DOHH2 (cell line): ENCODE measurements at regions not wholly inside any gene's neighbourhood (a gene's known extent, or its start where the extent isn't known, plus 50 kb on each side); places are given as distances from the start of the nearest gene placed in this dataset.

Experiments
- H3F3A ChIP-seq: fragments of 200-600 bp; sonication (generic), shearing (Covaris generic); 2 replicates; pipeline ENCODE4 v1.6.0; 2016; ENCODE audit warnings: antibody characterized with exemption, mild to moderate bottlenecking; ENCODE audit not compliant: control insufficient read depth, insufficient read depth
- H3K27ac ChIP-seq: fragments of 200-600 bp; sonication (generic); 2 replicates; pipeline ENCODE4 v1.5.1; 2014; ENCODE audit warnings: low read depth, mild to moderate bottlenecking, low read length, moderate library complexity
- H3K27me3 ChIP-seq: fragments of 200-600 bp; sonication (generic); 2 replicates; pipeline ENCODE4 v1.6.1; 2014; ENCODE audit warnings: mild to moderate bottlenecking, low read length, mixed read lengths; ENCODE audit not compliant: control insufficient read depth
- H3K36me3 ChIP-seq: fragments of 200-600 bp; sonication (generic); 2 replicates; pipeline ENCODE4 v1.6.1; 2014; ENCODE audit warnings: mild to moderate bottlenecking, low read length, moderate library complexity, mixed read lengths; ENCODE audit not compliant: control insufficient read depth
- H3K4me1 ChIP-seq: fragments of 200-600 bp; sonication (generic); 2 replicates; pipeline ENCODE4 v1.6.1; 2014; ENCODE audit warnings: mild to moderate bottlenecking, low read length, mixed read lengths; ENCODE audit not compliant: control insufficient read depth
- H3K4me2 ChIP-seq: fragments of 200-600 bp; sonication (generic); 2 replicates; pipeline ENCODE4 v1.6.0; 2014; ENCODE audit warnings: mild to moderate bottlenecking, low read length, moderate library complexity
- H3K4me3 ChIP-seq: fragments of 200-600 bp; sonication (generic); 2 replicates; pipeline ENCODE4 v1.5.1; 2014; ENCODE audit warnings: mild to moderate bottlenecking, low read length, mixed read lengths
- H3K79me2 ChIP-seq: fragments of 200-600 bp; sonication (generic); 2 replicates; pipeline ENCODE4 v1.6.1; 2014; ENCODE audit warnings: mild to moderate bottlenecking, low read length, mixed read lengths; ENCODE audit not compliant: control insufficient read depth
- H3K9me2 ChIP-seq: fragments of 200-600 bp; sonication (generic); replicated peaks from 2 replicates; pipeline ENCODE4 v1.6.1; 2014; ENCODE audit warnings: mild to moderate bottlenecking, low read length, mixed read lengths; ENCODE audit not compliant: control insufficient read depth
- H3K9me3 ChIP-seq: fragments of 200-600 bp; sonication (generic); 2 replicates; pipeline ENCODE4 v1.6.1; 2014; ENCODE audit warnings: antibody characterized with exemption, low read length, mixed read lengths; ENCODE audit not compliant: control insufficient read depth, insufficient read depth
- H4K20me1 ChIP-seq: fragments of 200-600 bp; sonication (generic); 2 replicates; pipeline ENCODE4 v1.6.0; 2014; ENCODE audit warnings: low read depth, mild to moderate bottlenecking, antibody characterized with exemption, low read length, moderate library complexity; ENCODE audit not compliant: control insufficient read depth, insufficient read depth
- CTCF ChIP-seq: fragments of 200-600 bp; sonication (generic); IDR thresholded peaks from one replicate; pipeline ENCODE4 v1.5.1; 2014; ENCODE audit warnings: antibody characterized with exemption, mild to moderate bottlenecking, low read depth, low read length; ENCODE audit not compliant: poor library complexity, severe bottlenecking
- EZH2phosphoT487 ChIP-seq: fragments of 200-600 bp; sonication (generic); IDR thresholded peaks from 2 replicates; pipeline ENCODE4 v1.6.1; 2017; ENCODE audit warnings: borderline replicate concordance, mild to moderate bottlenecking, antibody characterized with exemption, low read length, moderate library complexity, mixed read lengths

DNA sequence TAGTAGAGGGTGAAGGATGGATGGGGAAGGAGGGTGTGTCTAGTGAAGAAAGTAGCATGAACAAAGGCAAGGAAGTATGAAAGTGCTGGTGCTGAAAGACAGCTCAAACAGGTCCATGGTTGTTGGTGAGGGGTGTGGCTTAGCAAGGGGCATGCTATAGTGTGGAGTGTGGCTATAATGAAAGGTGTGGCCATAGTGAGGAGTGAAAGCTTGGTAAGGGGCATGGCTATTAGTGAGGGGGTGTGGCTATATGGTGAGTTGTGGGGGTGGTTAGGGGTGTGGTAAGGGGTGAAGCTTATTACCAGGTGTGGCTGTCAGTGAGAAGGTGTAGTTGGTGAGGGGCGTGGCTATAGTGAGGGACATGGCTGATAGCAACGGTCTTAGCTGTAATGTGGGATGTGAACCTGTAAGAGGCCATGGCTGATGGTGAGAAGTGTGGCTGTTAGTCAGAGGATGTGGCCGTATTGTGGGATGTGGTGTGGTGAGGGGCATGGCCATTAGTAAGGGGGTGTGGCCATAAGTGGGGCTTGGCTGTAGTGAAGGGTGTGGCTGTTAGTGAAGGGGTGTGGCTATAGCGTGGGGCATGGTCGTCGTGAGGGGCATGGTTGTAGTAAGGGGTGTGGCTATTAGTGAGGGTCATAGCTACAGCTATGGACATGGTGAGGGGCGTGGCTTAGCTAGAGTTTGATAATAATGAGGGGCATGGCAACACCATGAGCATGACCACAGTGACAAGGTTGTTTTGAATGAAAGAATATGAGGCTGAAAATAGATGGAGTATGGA lies 549.6 kb downstream of the FBXO15 start:
- H3K9me3 ChIP-seq = no peaks in the 10 kb centered on the region
- no peaks in the 10 kb centered on the region for H3K4me1 ChIP-seq
- no peaks in the 10 kb centered on the region for H3K27me3 ChIP-seq

GRCh38 chr18:73594749-73595148 lies 552.9 kb downstream of the FBXO15 start:
- Histone ChIP-seq H4K20me1 (no peaks in the 10 kb centered on the region), H3K36me3 (no peaks in the 10 kb centered on the region), H3K4me2 (no peak overlapping the region), H3K4me1 (no peaks in the 10 kb centered on the region), H3F3A (no peaks in the 10 kb centered on the region), H3K27me3 (no peaks in the 10 kb centered on the region), H3K9me2 (no peaks in the 10 kb centered on the region), H3K79me2 (no peaks in the 10 kb centered on the region), H3K4me3 (no peak overlapping the region), H3K27ac (no peak overlapping the region), H3K9me3 (no peaks in the 10 kb centered on the region)
- TF ChIP-seq CTCF = no peak
- TF ChIP-seq EZH2phosphoT487 = no peak

More for the DNA sequence above, 549.6 kb downstream of the FBXO15 start:
- H4K20me1 ChIP-seq = no peaks in the 10 kb centered on the region
- H3K79me2 ChIP-seq = no peaks in the 10 kb centered on the region
- H3K4me3 ChIP-seq = no peak overlapping the region
- no peak for TF ChIP-seq CTCF
- TF ChIP-seq EZH2phosphoT487 = no peak
- no peaks in the 10 kb centered on the region for H3K36me3 ChIP-seq
- H3F3A ChIP-seq = no peaks in the 10 kb centered on the region
- H3K9me2 ChIP-seq = no peaks in the 10 kb centered on the region
- no peak overlapping the region for H3K4me2 ChIP-seq
- no peak overlapping the region for H3K27ac ChIP-seq

DNA sequence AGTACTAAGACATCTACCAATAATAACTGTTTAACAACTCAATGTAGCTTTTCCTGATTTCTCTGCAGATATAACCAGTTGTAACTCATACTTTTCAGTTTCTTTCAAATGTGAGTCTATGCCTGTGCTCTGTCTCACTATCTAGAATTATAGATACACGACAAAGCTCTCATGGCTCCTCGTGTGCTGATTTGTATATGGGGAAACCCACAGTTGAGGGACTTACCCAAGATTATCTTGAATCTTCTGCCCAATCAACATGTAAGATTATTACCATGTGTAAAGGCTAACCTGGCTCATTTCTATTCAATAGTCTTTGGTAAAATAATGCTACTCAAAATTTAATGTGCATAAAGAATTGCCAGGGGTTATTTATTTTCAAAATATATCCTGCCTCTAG lies 554.4 kb downstream of the FBXO15 start:
- Histone ChIP-seq H3K4me3 (no peak overlapping the region), H3K4me1 (no peaks in the 10 kb centered on the region), H3K79me2 (no peaks in the 10 kb centered on the region), H3K27ac (no peak overlapping the region), H3K4me2 (no peak overlapping the region), H3F3A (no peaks in the 10 kb centered on the region), H4K20me1 (no peaks in the 10 kb centered on the region), H3K9me3 (no peaks in the 10 kb centered on the region), H3K36me3 (no peaks in the 10 kb centered on the region), H3K9me2 (no peaks in the 10 kb centered on the region), H3K27me3 (no peaks in the 10 kb centered on the region)
- TF ChIP-seq EZH2phosphoT487 = no peak
- no peak for TF ChIP-seq CTCF
